Germinal center (tissue), 1 donor: ENCODE measurements at regions not wholly inside any gene's neighbourhood (a gene's known extent, or its start where the extent isn't known, plus 50 kb on each side); places are given as distances from the start of the nearest gene placed in this dataset.
"Not testable (repeated sequence)": the region's sequence is repeated elsewhere in the genome, so short reads cannot be mapped to it uniquely, and the experiment has no call there.

Source experiments
- DNase-seq: peaks from one replicate; pipeline ENCODE4 v3.0.0; 2012; ENCODE audit warnings: mixed read lengths, low spot score

- DNase-seq = no peak
Observed at GRCh38 chr17:16870253-16871245, 101.4 kb downstream of the TNFRSF13B start.

GRCh38 chr17:16869531-16870252 is 102.2 kb downstream of the TNFRSF13B start:
- not testable (repeated sequence) for DNase-seq

GRCh38 chr17:16868616-16869015 is 103.3 kb downstream of the TNFRSF13B start:
- DNase-seq = not testable (repeated sequence)

GRCh38 chr17:16867545-16867944 is 104.4 kb downstream of the TNFRSF13B start:
- DNase-seq = not testable (repeated sequence)

GRCh38 chr17:16866841-16867240 is 105.1 kb downstream of the TNFRSF13B start:
- DNase-seq = not testable (repeated sequence)

- no peak for DNase-seq
Observed at GRCh38 chr17:16866436-16866835, 105.5 kb downstream of the TNFRSF13B start.

GRCh38 chr17:16865704-16866103 is 106.2 kb downstream of the TNFRSF13B start:
- DNase-seq = not testable (repeated sequence)

GRCh38 chr17:16865077-16865613 is 106.8 kb downstream of the TNFRSF13B start:
- not testable (repeated sequence) for DNase-seq

- DNase-seq = not testable (repeated sequence)
Observed at GRCh38 chr17:16864462-16865076, 107.3 kb downstream of the TNFRSF13B start.

GRCh38 chr17:16861152-16861551 is 110.8 kb downstream of the TNFRSF13B start:
- DNase-seq = not testable (repeated sequence)

GRCh38 chr17:16860467-16860866 is 111.5 kb downstream of the TNFRSF13B start:
- not testable (repeated sequence) for DNase-seq

GRCh38 chr17:16859515-16859914 is 112.4 kb downstream of the TNFRSF13B start:
- not testable (repeated sequence) for DNase-seq

- not testable (repeated sequence) for DNase-seq
Observed at GRCh38 chr17:16857746-16858145, 114.2 kb downstream of the TNFRSF13B start.

- not testable (repeated sequence) for DNase-seq
Observed at GRCh38 chr17:16856846-16857245, 115.1 kb downstream of the TNFRSF13B start.

GRCh38 chr17:16856171-16856570 is 115.7 kb downstream of the TNFRSF13B start:
- DNase-seq = not testable (repeated sequence)

- not testable (repeated sequence) for DNase-seq
Observed at GRCh38 chr17:16854636-16855035, 117.3 kb downstream of the TNFRSF13B start.

GRCh38 chr17:16853661-16854320 is 118.1 kb downstream of the TNFRSF13B start:
- no peak for DNase-seq

- not testable (repeated sequence) for DNase-seq
Observed at GRCh38 chr17:16849861-16850260, 122.1 kb downstream of the TNFRSF13B start.

GRCh38 chr17:16848997-16849396 is 122.9 kb downstream of the TNFRSF13B start:
- not testable (repeated sequence) for DNase-seq

GRCh38 chr17:16845098-16845497 is 126.8 kb downstream of the TNFRSF13B start:
- DNase-seq = not testable (repeated sequence)

GRCh38 chr17:16844669-16845068 is 127.2 kb downstream of the TNFRSF13B start:
- not testable (repeated sequence) for DNase-seq
